Type B pancreatic cell (in vitro differentiated cells): ENCODE measurements at regions not wholly inside any gene's neighbourhood (a gene's known extent, or its start where the extent isn't known, plus 50 kb on each side); places are given as distances from the start of the nearest gene placed in this dataset.
"Not testable (repeated sequence)": the region's sequence is repeated elsewhere in the genome, so short reads cannot be mapped to it uniquely, and the experiment has no call there.

Source experiments
- DNase-seq: peaks from one replicate; pipeline ENCODE4 v3.0.0; 2021; ENCODE audit warnings: mixed read lengths; ENCODE audit not compliant: unreplicated experiment; ENCODE audit errors: extremely low spot score
- H3K27ac Mint-ChIP-seq: 2 replicates; pipeline ENCODE4 v1.8.0; 2021; ENCODE audit warnings: mild to moderate bottlenecking, mixed read lengths
- H3K27me3 Mint-ChIP-seq: 2 replicates; pipeline ENCODE4 v1.8.0; 2021; ENCODE audit warnings: mixed read lengths
- H3K36me3 Mint-ChIP-seq: 2 replicates; pipeline ENCODE4 v1.8.0; 2021; ENCODE audit warnings: mixed read lengths
- H3K4me1 Mint-ChIP-seq: one replicate; pipeline ENCODE4 v1.8.0; 2021; ENCODE audit warnings: mixed read lengths; ENCODE audit not compliant: unreplicated experiment
- H3K4me3 Mint-ChIP-seq: 2 replicates; pipeline ENCODE4 v1.8.0; 2021; ENCODE audit warnings: mild to moderate bottlenecking, mixed read lengths
- H3K9me3 Mint-ChIP-seq: 2 replicates; pipeline ENCODE4 v1.8.0; 2021; ENCODE audit warnings: mixed read lengths
- TF ChIP-seq, protein P1 (sequence below): fragments of 200-600 bp; sonication (generic); conservative IDR thresholded peaks from 2 replicates; pipeline ENCODE4 v1.5.0; 2021; ENCODE audit warnings: antibody characterized with exemption, mild to moderate bottlenecking

DNA sequence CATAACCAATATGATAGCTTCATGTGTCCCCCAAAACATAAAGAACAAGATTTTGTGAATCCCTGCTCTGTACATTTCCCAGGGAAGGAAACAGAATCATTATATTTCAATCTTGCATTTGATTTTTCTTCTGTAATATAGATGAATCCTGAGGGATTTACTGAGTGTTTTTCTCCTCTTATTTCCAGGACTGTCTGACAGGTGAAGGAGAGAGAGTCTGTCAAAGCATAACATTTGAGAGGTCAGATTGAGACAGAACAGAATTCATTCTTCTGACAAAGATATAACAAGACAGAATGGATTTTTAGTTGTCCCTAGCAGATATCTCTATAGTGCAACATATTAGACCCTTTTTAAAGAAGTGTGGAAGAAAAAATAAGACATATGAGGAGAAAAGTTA is 354.5 kb upstream of the IZUMO3 start:
- H3K27ac Mint-ChIP-seq, result no peak overlapping the region
- H3K4me3 Mint-ChIP-seq, result no peak overlapping the region
- DNase-seq, result no peak
- no peaks in the 10 kb centered on the region for H3K4me1 Mint-ChIP-seq
- no peaks in the 10 kb centered on the region for H3K36me3 Mint-ChIP-seq
- TF ChIP-seq, protein P1, sequence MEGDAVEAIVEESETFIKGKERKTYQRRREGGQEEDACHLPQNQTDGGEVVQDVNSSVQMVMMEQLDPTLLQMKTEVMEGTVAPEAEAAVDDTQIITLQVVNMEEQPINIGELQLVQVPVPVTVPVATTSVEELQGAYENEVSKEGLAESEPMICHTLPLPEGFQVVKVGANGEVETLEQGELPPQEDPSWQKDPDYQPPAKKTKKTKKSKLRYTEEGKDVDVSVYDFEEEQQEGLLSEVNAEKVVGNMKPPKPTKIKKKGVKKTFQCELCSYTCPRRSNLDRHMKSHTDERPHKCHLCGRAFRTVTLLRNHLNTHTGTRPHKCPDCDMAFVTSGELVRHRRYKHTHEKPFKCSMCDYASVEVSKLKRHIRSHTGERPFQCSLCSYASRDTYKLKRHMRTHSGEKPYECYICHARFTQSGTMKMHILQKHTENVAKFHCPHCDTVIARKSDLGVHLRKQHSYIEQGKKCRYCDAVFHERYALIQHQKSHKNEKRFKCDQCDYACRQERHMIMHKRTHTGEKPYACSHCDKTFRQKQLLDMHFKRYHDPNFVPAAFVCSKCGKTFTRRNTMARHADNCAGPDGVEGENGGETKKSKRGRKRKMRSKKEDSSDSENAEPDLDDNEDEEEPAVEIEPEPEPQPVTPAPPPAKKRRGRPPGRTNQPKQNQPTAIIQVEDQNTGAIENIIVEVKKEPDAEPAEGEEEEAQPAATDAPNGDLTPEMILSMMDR, result no peak
- no peaks in the 10 kb centered on the region for H3K27me3 Mint-ChIP-seq
- no peaks in the 10 kb centered on the region for H3K9me3 Mint-ChIP-seq

DNA sequence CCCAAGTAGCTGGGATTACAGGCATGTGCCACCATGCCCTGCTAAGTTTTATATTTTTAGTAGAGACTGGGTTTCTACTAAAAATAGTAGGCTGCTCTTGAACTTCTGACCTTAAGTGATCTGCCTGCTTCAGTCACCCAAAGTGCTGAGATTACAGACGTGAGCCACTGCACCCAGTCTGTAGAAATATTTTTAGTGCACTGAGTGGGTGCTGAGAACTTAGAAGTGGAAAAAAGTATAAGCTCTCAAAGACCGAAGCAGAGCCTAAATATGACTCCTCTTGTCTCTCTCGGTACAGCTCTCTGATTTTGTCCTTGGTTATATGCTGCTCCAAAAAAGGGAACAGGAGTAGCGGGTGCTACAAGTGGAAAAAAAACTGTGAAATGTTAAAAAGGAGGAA is 353.8 kb upstream of the IZUMO3 start:
- no peak overlapping the region for H3K4me3 Mint-ChIP-seq
- TF ChIP-seq, protein P1, result no peak
- no peaks in the 10 kb centered on the region for H3K4me1 Mint-ChIP-seq
- no peaks in the 10 kb centered on the region for H3K36me3 Mint-ChIP-seq
- no peak for DNase-seq
- H3K9me3 Mint-ChIP-seq, result no peaks in the 10 kb centered on the region
- no peaks in the 10 kb centered on the region for H3K27me3 Mint-ChIP-seq
- H3K27ac Mint-ChIP-seq, result no peak overlapping the region

DNA sequence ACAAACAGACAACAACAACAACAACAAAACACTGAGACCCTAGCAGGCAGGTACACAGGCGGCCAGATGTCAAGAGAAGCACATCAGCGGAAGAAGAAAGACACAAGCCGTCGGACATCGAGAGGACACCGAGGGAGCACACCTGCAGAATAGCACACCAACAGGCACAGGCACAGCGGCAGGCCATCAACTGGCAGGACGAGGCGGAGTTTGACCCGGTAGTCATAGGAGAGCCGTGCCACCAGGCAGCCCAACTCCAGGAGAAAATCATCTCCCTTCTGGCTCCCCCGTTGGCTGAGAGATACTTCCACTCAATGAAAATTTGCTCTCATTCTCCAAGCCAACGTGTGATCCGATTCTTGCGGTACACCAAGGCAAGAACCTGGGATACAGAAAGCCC is 352.1 kb upstream of the IZUMO3 start:
- TF ChIP-seq, protein P1, result no peak

DNA sequence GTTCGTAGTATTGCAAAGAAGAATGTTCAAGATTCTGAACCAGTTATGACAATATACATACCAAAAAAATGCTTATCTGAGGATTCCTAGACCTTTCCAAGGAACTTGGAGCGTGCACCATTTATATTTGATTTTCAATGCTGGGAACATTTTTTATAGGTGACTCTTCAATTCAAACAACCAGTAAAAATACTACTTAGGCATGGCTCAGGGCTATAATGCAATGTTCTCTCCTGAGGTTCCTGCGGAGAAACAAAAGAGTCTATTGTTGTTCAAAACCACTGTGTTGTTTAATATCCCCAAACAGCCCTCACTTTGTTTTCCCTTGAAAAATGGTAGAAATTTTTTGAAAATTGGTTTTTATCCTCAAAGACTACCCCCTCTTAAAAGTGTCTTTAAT is 335.7 kb upstream of the IZUMO3 start:
- DNase-seq, result no peak
- Mint-ChIP-seq H3K9me3 (no peaks in the 10 kb centered on the region), H3K4me1 (no peaks in the 10 kb centered on the region), H3K4me3 (no peak overlapping the region), H3K27me3 (no peaks in the 10 kb centered on the region), H3K36me3 (no peaks in the 10 kb centered on the region), H3K27ac (no peak overlapping the region)
- TF ChIP-seq, protein P1, result no peak

More for the DNA sequence above, 352.1 kb upstream of the IZUMO3 start:
- Mint-ChIP-seq H3K4me3 (no peak overlapping the region), H3K36me3 (no peaks in the 10 kb centered on the region), H3K27me3 (no peaks in the 10 kb centered on the region), H3K4me1 (no peaks in the 10 kb centered on the region), H3K27ac (no peak overlapping the region), H3K9me3 (no peaks in the 10 kb centered on the region)
- DNase-seq, result no peak

DNA sequence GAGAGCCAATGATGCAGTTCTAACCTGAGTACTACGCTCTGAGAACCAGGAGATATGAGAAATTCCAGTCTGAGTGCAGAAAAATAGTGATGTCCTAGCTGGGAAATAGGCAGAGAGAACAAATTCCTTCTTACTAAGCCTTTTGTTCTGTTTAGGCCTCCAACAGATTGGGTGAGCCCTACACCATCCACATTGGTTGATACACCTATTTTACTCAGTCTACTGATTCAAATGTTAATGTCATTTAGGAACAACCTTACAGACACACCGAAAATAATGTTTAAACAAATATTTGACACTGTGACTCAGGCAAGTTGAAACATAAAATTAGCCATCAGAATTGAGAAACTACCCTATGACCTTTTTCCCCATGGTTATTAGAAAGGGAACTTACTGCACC is 333.9 kb upstream of the IZUMO3 start:
- H3K27ac Mint-ChIP-seq, result no peak overlapping the region
- no peak for DNase-seq
- TF ChIP-seq, protein P1, result no peak
- no peaks in the 10 kb centered on the region for H3K36me3 Mint-ChIP-seq
- no peak overlapping the region for H3K4me3 Mint-ChIP-seq
- no peaks in the 10 kb centered on the region for H3K4me1 Mint-ChIP-seq
- H3K27me3 Mint-ChIP-seq, result no peaks in the 10 kb centered on the region
- no peaks in the 10 kb centered on the region for H3K9me3 Mint-ChIP-seq

DNA sequence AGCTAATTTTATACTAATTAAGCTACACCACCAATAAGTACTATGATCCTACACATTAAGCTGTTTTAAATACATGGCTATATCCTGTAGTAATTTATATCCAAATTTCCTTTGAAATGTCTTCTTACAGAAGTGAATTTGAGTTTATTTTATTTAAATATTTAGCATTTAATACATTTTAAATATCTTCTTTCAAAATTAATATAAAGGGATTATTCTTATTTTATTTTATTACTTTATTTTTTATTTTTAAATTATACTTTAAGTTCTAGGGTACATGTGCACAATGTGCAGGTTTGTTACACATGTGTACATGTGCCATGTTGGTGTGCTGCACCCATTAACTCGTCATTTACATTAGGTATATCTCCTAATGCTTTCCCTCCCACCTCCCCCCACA is 310.9 kb upstream of the IZUMO3 start:
- not testable (repeated sequence) for H3K9me3 Mint-ChIP-seq, H3K27me3 Mint-ChIP-seq, H3K27ac Mint-ChIP-seq, H3K4me3 Mint-ChIP-seq, H3K36me3 Mint-ChIP-seq, DNase-seq, H3K4me1 Mint-ChIP-seq
